ENCODE measurements at regions not wholly inside any gene's neighbourhood (a gene's known extent, or its start where the extent isn't known, plus 50 kb on each side); places are given as distances from the start of the nearest gene placed in this dataset.
A peak's percentile ranks its signal among the peaks of the same experiment; 100 is the strongest.
"Not testable (repeated sequence)": the region's sequence is repeated elsewhere in the genome, so short reads cannot be mapped to it uniquely, and the experiment has no call there.

- H3K9me3 Mint-ChIP-seq = peaks cover 8% of the 10 kb centered on the region
- peaks cover 56% of the 10 kb centered on the region for H3K27me3 Mint-ChIP-seq (ENCODE audit: low read depth)
- H3K4me1 Mint-ChIP-seq (ENCODE audit: low read depth) = peaks cover 27% of the 10 kb centered on the region
- DNase-seq (ENCODE audit: low spot score) = no peak
- H3K36me3 Mint-ChIP-seq (ENCODE audit: low read depth) = no peaks in the 10 kb centered on the region
- H3K4me3 Mint-ChIP-seq (ENCODE audit: low read depth) = no peak overlapping the region
- no peak overlapping the region for H3K27ac Mint-ChIP-seq
- intact Hi-C loops (cut with micrococcal nuclease) = no loop called here
Observed at GRCh38 chr6:3913077-3913957, 64.1 kb downstream of the FAM50B start.

- H3K4me3 Mint-ChIP-seq (ENCODE audit: low read depth) = no peak overlapping the region
- no peak for DNase-seq (ENCODE audit: low spot score)
- no peaks in the 10 kb centered on the region for H3K36me3 Mint-ChIP-seq (ENCODE audit: low read depth)
- no peak overlapping the region for H3K27ac Mint-ChIP-seq
- peaks cover 27% of the 10 kb centered on the region for H3K4me1 Mint-ChIP-seq (ENCODE audit: low read depth)
- intact Hi-C loops (cut with micrococcal nuclease) = no loop called here
- H3K9me3 Mint-ChIP-seq = peaks cover 8% of the 10 kb centered on the region
- peaks cover 59% of the 10 kb centered on the region for H3K27me3 Mint-ChIP-seq (ENCODE audit: low read depth)
Observed at GRCh38 chr6:3913958-3914337, 64.8 kb downstream of the FAM50B start.

- H3K9me3 Mint-ChIP-seq = peaks cover 8% of the 10 kb centered on the region
- intact Hi-C loops (cut with micrococcal nuclease) = no loop called here
- H3K4me1 Mint-ChIP-seq (ENCODE audit: low read depth) = peaks cover 27% of the 10 kb centered on the region
- peaks cover 62% of the 10 kb centered on the region for H3K27me3 Mint-ChIP-seq (ENCODE audit: low read depth)
- peak overlapping the region; percentile 4 for H3K4me3 Mint-ChIP-seq (ENCODE audit: low read depth)
- no peaks in the 10 kb centered on the region for H3K36me3 Mint-ChIP-seq (ENCODE audit: low read depth)
- H3K27ac Mint-ChIP-seq = no peak overlapping the region
- DNase-seq (ENCODE audit: low spot score) = peak; percentile 37
Observed at GRCh38 chr6:3915076-3915791, 66.1 kb downstream of the FAM50B start.

GRCh38 chr6:3916211-3916610 lies 67.0 kb downstream of the FAM50B start:
- DNase-seq (ENCODE audit: low spot score) = no peak
- intact Hi-C loops (cut with micrococcal nuclease) = no loop called here
- H3K27ac Mint-ChIP-seq = no peak overlapping the region
- H3K36me3 Mint-ChIP-seq (ENCODE audit: low read depth) = no peaks in the 10 kb centered on the region
- H3K27me3 Mint-ChIP-seq (ENCODE audit: low read depth) = peaks cover 60% of the 10 kb centered on the region
- no peak overlapping the region for H3K4me3 Mint-ChIP-seq (ENCODE audit: low read depth)
- peaks cover 8% of the 10 kb centered on the region for H3K9me3 Mint-ChIP-seq
- H3K4me1 Mint-ChIP-seq (ENCODE audit: low read depth) = peaks cover 27% of the 10 kb centered on the region

GRCh38 chr6:3916749-3917148 lies 67.6 kb downstream of the FAM50B start:
- H3K4me3 Mint-ChIP-seq (ENCODE audit: low read depth); intact Hi-C loops (cut with micrococcal nuclease); H3K36me3 Mint-ChIP-seq (ENCODE audit: low read depth); H3K27ac Mint-ChIP-seq; DNase-seq (ENCODE audit: low spot score); H3K9me3 Mint-ChIP-seq: not testable (repeated sequence)
- H3K27me3 Mint-ChIP-seq (ENCODE audit: low read depth) = peaks cover 56% of the 10 kb centered on the region
- peaks cover 27% of the 10 kb centered on the region for H3K4me1 Mint-ChIP-seq (ENCODE audit: low read depth)

GRCh38 chr6:3918469-3918868 lies 69.3 kb downstream of the FAM50B start:
- H3K4me1 Mint-ChIP-seq (ENCODE audit: low read depth) = peaks cover 22% of the 10 kb centered on the region
- no peaks in the 10 kb centered on the region for H3K36me3 Mint-ChIP-seq (ENCODE audit: low read depth)
- peaks cover 8% of the 10 kb centered on the region for H3K9me3 Mint-ChIP-seq
- H3K27ac Mint-ChIP-seq = no peak overlapping the region
- H3K4me3 Mint-ChIP-seq (ENCODE audit: low read depth) = no peak overlapping the region
- intact Hi-C loops (cut with micrococcal nuclease) = no loop called here
- peaks cover 47% of the 10 kb centered on the region for H3K27me3 Mint-ChIP-seq (ENCODE audit: low read depth)
- DNase-seq (ENCODE audit: low spot score) = no peak

GRCh38 chr6:3919130-3919628 lies 70.0 kb downstream of the FAM50B start:
- H3K4me1 Mint-ChIP-seq (ENCODE audit: low read depth) = peaks cover 19% of the 10 kb centered on the region
- H3K36me3 Mint-ChIP-seq (ENCODE audit: low read depth) = no peaks in the 10 kb centered on the region
- H3K4me3 Mint-ChIP-seq (ENCODE audit: low read depth) = no peak overlapping the region
- H3K9me3 Mint-ChIP-seq = peaks cover 8% of the 10 kb centered on the region
- no peak overlapping the region for H3K27ac Mint-ChIP-seq
- intact Hi-C loops (cut with micrococcal nuclease) = no loop called here
- peaks cover 45% of the 10 kb centered on the region for H3K27me3 Mint-ChIP-seq (ENCODE audit: low read depth)
- DNase-seq (ENCODE audit: low spot score) = no peak

- peaks cover 42% of the 10 kb centered on the region for H3K27me3 Mint-ChIP-seq (ENCODE audit: low read depth)
- no peak overlapping the region for H3K4me3 Mint-ChIP-seq (ENCODE audit: low read depth)
- DNase-seq (ENCODE audit: low spot score) = no peak
- peaks cover 8% of the 10 kb centered on the region for H3K9me3 Mint-ChIP-seq
- H3K4me1 Mint-ChIP-seq (ENCODE audit: low read depth) = peaks cover 14% of the 10 kb centered on the region
- intact Hi-C loops (cut with micrococcal nuclease) = no loop called here
- H3K36me3 Mint-ChIP-seq (ENCODE audit: low read depth) = no peaks in the 10 kb centered on the region
- no peak overlapping the region for H3K27ac Mint-ChIP-seq
Observed at GRCh38 chr6:3919849-3920248, 70.7 kb downstream of the FAM50B start.

- H3K4me1 Mint-ChIP-seq (ENCODE audit: low read depth) = peaks cover 9% of the 10 kb centered on the region
- peaks cover 45% of the 10 kb centered on the region for H3K27me3 Mint-ChIP-seq (ENCODE audit: low read depth)
- no peak overlapping the region for H3K4me3 Mint-ChIP-seq (ENCODE audit: low read depth)
- no peak overlapping the region for H3K27ac Mint-ChIP-seq
- no peak for DNase-seq (ENCODE audit: low spot score)
- peaks cover 8% of the 10 kb centered on the region for H3K9me3 Mint-ChIP-seq
- no peaks in the 10 kb centered on the region for H3K36me3 Mint-ChIP-seq (ENCODE audit: low read depth)
- intact Hi-C loops (cut with micrococcal nuclease) = no loop called here
Observed at GRCh38 chr6:3920321-3920720, 71.1 kb downstream of the FAM50B start.

GRCh38 chr6:3921663-3922062 lies 72.5 kb downstream of the FAM50B start:
- peaks cover 39% of the 10 kb centered on the region for H3K27me3 Mint-ChIP-seq (ENCODE audit: low read depth)
- no peaks in the 10 kb centered on the region for H3K4me1 Mint-ChIP-seq (ENCODE audit: low read depth)
- DNase-seq (ENCODE audit: low spot score) = no peak
- peaks cover 8% of the 10 kb centered on the region for H3K9me3 Mint-ChIP-seq
- no peak overlapping the region for H3K27ac Mint-ChIP-seq
- H3K36me3 Mint-ChIP-seq (ENCODE audit: low read depth) = no peaks in the 10 kb centered on the region
- intact Hi-C loops (cut with micrococcal nuclease) = no loop called here
- H3K4me3 Mint-ChIP-seq (ENCODE audit: low read depth) = no peak overlapping the region

- H3K27ac Mint-ChIP-seq; H3K4me3 Mint-ChIP-seq (ENCODE audit: low read depth); intact Hi-C loops (cut with micrococcal nuclease); DNase-seq (ENCODE audit: low spot score); H3K9me3 Mint-ChIP-seq; H3K36me3 Mint-ChIP-seq (ENCODE audit: low read depth); H3K4me1 Mint-ChIP-seq (ENCODE audit: low read depth): not testable (repeated sequence)
- peaks cover 32% of the 10 kb centered on the region for H3K27me3 Mint-ChIP-seq (ENCODE audit: low read depth)
Observed at GRCh38 chr6:3922619-3923018, 73.4 kb downstream of the FAM50B start.

GRCh38 chr6:3925223-3926149 lies 76.3 kb downstream of the FAM50B start:
- DNase-seq (ENCODE audit: low spot score); H3K4me1 Mint-ChIP-seq (ENCODE audit: low read depth); intact Hi-C loops (cut with micrococcal nuclease); H3K36me3 Mint-ChIP-seq (ENCODE audit: low read depth); H3K27ac Mint-ChIP-seq; H3K4me3 Mint-ChIP-seq (ENCODE audit: low read depth); H3K9me3 Mint-ChIP-seq: not testable (repeated sequence)
- H3K27me3 Mint-ChIP-seq (ENCODE audit: low read depth) = peaks cover 19% of the 10 kb centered on the region
